ENCODE measurements at regions not wholly inside any gene's neighbourhood (a gene's known extent, or its start where the extent isn't known, plus 50 kb on each side); places are given as distances from the start of the nearest gene placed in this dataset.

- Histone ChIP-seq H2AFZ (ENCODE audit: low read depth, low read length) (no peak overlapping the region), H3K36me3 (ENCODE audit: control insufficient read depth, insufficient read depth, low read length) (no peaks in the 10 kb centered on the region), H3K4me1 (replicated peaks in 1 of 2; ENCODE audit: control insufficient read depth in 2 of 2, insufficient read depth in 2 of 2, low read length in 2 of 2) (no peaks in the 10 kb centered on the region; a peak in 2 of 5 replicates), H3K9me1 (ENCODE audit: control insufficient read depth, insufficient read depth, low read length) (no peaks in the 10 kb centered on the region), H3K4me3 (no peak overlapping the region), H3K9ac (ENCODE audit: insufficient read depth in 1 of 2, low read depth in 2 of 2, low read length in 2 of 2) (no peak overlapping the region), H3K4me2 (ENCODE audit: insufficient read depth, low read length) (no peak overlapping the region), H3K9me3 (replicated peaks; ENCODE audit: control insufficient read depth, insufficient read depth, low read depth, low read length) (peaks cover 7% of the 10 kb centered on the region; the same call in 1 of the 2 replicates), H3K27me3 (ENCODE audit: control insufficient read depth in 2 of 2, insufficient read depth in 2 of 2, low read length in 2 of 2) (peaks cover 7 to 35% of the 10 kb centered on the region in 2 experiments; a peak in 4 of 5 replicates), H4K20me1 (replicated peaks; ENCODE audit: control insufficient read depth, insufficient read depth, low read length) (no peaks in the 10 kb centered on the region), H3K79me2 (ENCODE audit: control insufficient read depth, insufficient read depth, low read length) (no peaks in the 10 kb centered on the region), H3K27ac (ENCODE audit: extremely low read depth, low read depth, low read length) (no peak overlapping the region)
- BruUV-seq (replicated peaks): no TSS peak
- in situ Hi-C loops (cut with MboI) (no loop called here), intact Hi-C loops (cut with micrococcal nuclease) (no loop called here)
- FAIRE-seq (no peak), ATAC-seq (no peak), DNase-seq (ENCODE audit: extremely low read depth in 1 of 4, low spot score in 3 of 4) (no peak)
- POLR2A ChIA-PET: no interaction called here
- TF ChIP-seq POLR2A (conservative IDR thresholded peaks at IDR 0.05): no peak
- TF ChIP-seq ZNF785 (CRISPR knock-in tag; IDR thresholded peaks at IDR 0.05): no peak
- TF ChIP-seq E2F6 (IDR thresholded peaks at IDR 0.05; ENCODE audit: borderline replicate concordance in 1 of 2, extremely low read depth in 1 of 2, insufficient read depth in 1 of 2, insufficient read length in 1 of 2, low read depth in 1 of 2, low read length in 1 of 2, poor library complexity in 1 of 2, severe bottlenecking in 1 of 2): no peak
- no peak for TF ChIP-seq TCFL5 (CRISPR knock-in tag; conservative IDR thresholded peaks at IDR 0.05)
- TF ChIP-seq KAT8 (IDR thresholded peaks at IDR 0.05; ENCODE audit: low read depth): no peak
- no peak for TF ChIP-seq UBTF (IDR thresholded peaks at IDR 0.05; ENCODE audit: borderline replicate concordance in 1 of 2, low read depth in 2 of 2, low read length in 2 of 2)
- TF ChIP-seq SPI1 (IDR thresholded peaks at IDR 0.05; ENCODE audit: borderline replicate concordance, low read depth, low read length): no peak
- TF ChIP-seq POLR2B (IDR thresholded peaks at IDR 0.05; ENCODE audit: low read depth, partially characterized antibody): no peak
- TF ChIP-seq MNT (conservative IDR thresholded peaks at IDR 0.05): no peak
- TF ChIP-seq L3MBTL2 (IDR thresholded peaks at IDR 0.05): no peak
- no peak for TF ChIP-seq ZNF175 (CRISPR knock-in tag; IDR thresholded peaks at IDR 0.05; ENCODE audit: low read depth)
- no peak for TF ChIP-seq FOXO4 (CRISPR knock-in tag; IDR thresholded peaks at IDR 0.05)
- no peak for TF ChIP-seq ZNF551 (CRISPR knock-in tag; IDR thresholded peaks at IDR 0.05)
- no peak for TF ChIP-seq ZFPM2 (CRISPR knock-in tag; IDR thresholded peaks at IDR 0.05)
- TF ChIP-seq MYC (IDR thresholded peaks at IDR 0.05; ENCODE audit: low read depth, low read length): no peak
- no peak for TF ChIP-seq MYC (CRISPR knock-in tag; IDR thresholded peaks at IDR 0.05; ENCODE audit: borderline replicate concordance, low read depth)
- CTCF ChIA-PET (ENCODE audit: low intra/inter-chr PET ratio): no interaction called here
These were observed 286.6 kb upstream of the SFSWAP start for GRCh38 chr12:131424270-131424669.
